K562 (cell line): ENCODE measurements at regions not wholly inside any gene's neighbourhood (a gene's known extent, or its start where the extent isn't known, plus 50 kb on each side); places are given as distances from the start of the nearest gene placed in this dataset.
A peak's percentile ranks its signal among the peaks of the same experiment; 100 is the strongest.

Experiments
- ATAC-seq: fragments of 200-7000 bp; cut with Tn5 transposase; 3 replicates; pipeline ENCODE4 v1.9.1; 2020; ENCODE audit warnings: moderate library complexity
- BruUV-seq: library from RNA; stranded (reverse); fragments of 400-500 nt; replicated peaks from 2 replicates; lab custom pipeline; 2021; lab: Mats Ljungman, UMichigan
- CTCF ChIA-PET: fragments of 300-600 bp; formaldehyde crosslinking; extraction: SDS; loops from one replicate; lab custom pipeline; 2021; ENCODE audit warnings: low intra/inter-chr PET ratio; lab: Yijun Ruan, JAX
- POLR2A ChIA-PET: fragments of 300-600, 350-650 bp; sonication (Branson Sonifier 250); formaldehyde crosslinking; extraction: SDS; loops from one replicate; lab custom pipeline; 2021; ENCODE audit warnings: antibody characterized with exemption, inconsistent platforms; lab: Yijun Ruan, JAX
- DNase-seq, 4 experiments: peaks; one replicate each; pipeline versions ENCODE4 v3.0.0 to v3.0.0-alpha.2; 2011 to 2018; ENCODE audit warnings: low spot score in 3 of 4, mixed read lengths in 3 of 4; ENCODE audit errors: extremely low read depth in 1 of 4
- FAIRE-seq: peaks from 2 replicates; lab custom pipeline; 2011; peaks lifted over from hg19 to GRCh38; lab: Jason Lieb, UNC
- H2AFZ ChIP-seq: 2 replicates; pipeline ENCODE4 v1.6.0; 2011; ENCODE audit warnings: low read depth, low read length, control low read depth, inconsistent platforms
- H3K27ac ChIP-seq: fragments of 200-600 bp; 3 replicates; pipeline ENCODE4 v1.8.0; 2011; ENCODE audit warnings: low read depth, mild to moderate bottlenecking, control low read depth, inconsistent platforms, low read length, moderate library complexity, mixed read lengths; ENCODE audit errors: extremely low read depth
- H3K27me3 ChIP-seq, 2 experiments: fragments of 300-600 bp in 1 of 2; 2 replicates in 1 of 2; 3 replicates in 1 of 2; pipeline versions ENCODE4 v1.6.0 to v1.8.0; 2011; ENCODE audit warnings: inconsistent platforms in 2 of 2, low read length in 2 of 2, mild to moderate bottlenecking in 1 of 2, mixed read lengths in 1 of 2, moderate library complexity in 1 of 2; ENCODE audit not compliant: control insufficient read depth in 2 of 2, insufficient read depth in 2 of 2
- H3K36me3 ChIP-seq: fragments of 300-600 bp; 3 replicates; pipeline ENCODE4 v1.8.0; 2011; ENCODE audit warnings: mild to moderate bottlenecking, low read length, inconsistent platforms; ENCODE audit not compliant: control insufficient read depth, insufficient read depth
- H3K4me1 ChIP-seq, 2 experiments: fragments of 200-600 bp in 1 of 2; replicated peaks in 1 of 2; 2 replicates in 1 of 2; 3 replicates in 1 of 2; pipeline versions ENCODE4 v1.5.1 to v1.8.0; 2011; ENCODE audit warnings: inconsistent platforms in 2 of 2, low read length in 2 of 2, mild to moderate bottlenecking in 1 of 2, mixed read lengths in 1 of 2, moderate library complexity in 1 of 2; ENCODE audit not compliant: control insufficient read depth in 2 of 2, insufficient read depth in 2 of 2
- H3K4me2 ChIP-seq: 2 replicates; pipeline ENCODE4 v1.6.1; 2011; ENCODE audit warnings: low read length, control low read depth, inconsistent platforms, mixed read lengths; ENCODE audit not compliant: insufficient read depth
- H3K4me3 ChIP-seq: fragments of 200-600 bp; sonication (generic), shearing (Covaris generic); 2 replicates; pipeline ENCODE4 v1.5.1; 2016; ENCODE audit warnings: control low read depth, inconsistent platforms
- H3K79me2 ChIP-seq: fragments of 200-600 bp; 3 replicates; pipeline ENCODE4 v1.8.0; 2011; ENCODE audit warnings: low read length, inconsistent platforms; ENCODE audit not compliant: control insufficient read depth, insufficient read depth
- H3K9ac ChIP-seq, 2 experiments: 2 replicates each; pipeline versions ENCODE4 v1.6.0 to v1.6.1; 2011; ENCODE audit warnings: low read depth in 2 of 2, low read length in 2 of 2, control low read depth in 1 of 2, inconsistent platforms in 1 of 2, mild to moderate bottlenecking in 1 of 2, mixed read lengths in 1 of 2; ENCODE audit not compliant: insufficient read depth in 1 of 2
- H3K9me1 ChIP-seq: one replicate; pipeline ENCODE4 v1.6.0; 2011; ENCODE audit warnings: inconsistent platforms, mild to moderate bottlenecking, low read length, moderate library complexity; ENCODE audit not compliant: control insufficient read depth, insufficient read depth
- H3K9me3 ChIP-seq: replicated peaks from 2 replicates; pipeline ENCODE4 v1.5.1; 2011; ENCODE audit warnings: low read depth, low read length, inconsistent platforms; ENCODE audit not compliant: control insufficient read depth, insufficient read depth
- H4K20me1 ChIP-seq: replicated peaks from 2 replicates; pipeline ENCODE4 v1.6.1; 2011; ENCODE audit warnings: low read length, inconsistent platforms, mixed read lengths; ENCODE audit not compliant: control insufficient read depth, insufficient read depth
- HNRNPK ChIP-seq: fragments of 200-400 bp; formaldehyde crosslinking; IDR thresholded peaks from one replicate; pipeline ENCODE4 v1.6.1; 2018; ENCODE audit warnings: mild to moderate bottlenecking, low read depth, low read length; ENCODE audit not compliant: poor library complexity, severe bottlenecking
- PHB ChIP-seq: fragments of 250-450 bp; sonication (Bioruptor Pico); IDR thresholded peaks from 2 replicates; pipeline ENCODE4 v1.5.0; 2021
- SAFB2 ChIP-seq: fragments of 200-400 bp; formaldehyde crosslinking; IDR thresholded peaks from 2 replicates; pipeline ENCODE4 v1.6.1; 2018; ENCODE audit warnings: borderline replicate concordance, low read length, low read depth, moderate library complexity; ENCODE audit not compliant: severe bottlenecking
- TCFL5 ChIP-seq: fragments of 250-450 bp; sonication (Bioruptor Pico); conservative IDR thresholded peaks from 2 replicates; pipeline ENCODE4 v1.6.1; 2021; ENCODE audit warnings: mild to moderate bottlenecking, moderate library complexity, matching md5 sums
- ZNF584 ChIP-seq: fragments of 200-800 bp; sonication (Bioruptor generic); IDR thresholded peaks from 2 replicates; pipeline ENCODE4 v1.6.1; 2016; ENCODE audit warnings: low read depth, mild to moderate bottlenecking, missing genetic modification characterization, missing compliant biosample characterization
- WGBS: fragments of 100-300 bp; shearing (Covaris generic); methylation state at CpG from one replicate; pipeline ENCODE4 v1.1.6; 2016; ENCODE audit warnings: low coverage, mixed read lengths; ENCODE audit not compliant: insufficient coverage; ENCODE audit errors: missing lambda C conversion rate; 5-methylcytosine and 5-hydroxymethylcytosine counted together
- in situ Hi-C: fragments of 300-500 bp; cut with MboI; formaldehyde crosslinking; loops from 4 replicates; pipeline ENCODE4 v1.15.0; 2018; ENCODE audit warnings: inconsistent platforms, mixed read lengths
- intact Hi-C: fragments of 100-400 bp; cut with micrococcal nuclease; formaldehyde crosslinking; loops from 2 replicates; pipeline ENCODE4 v1.14.2; 2022
- TF ChIP-seq, protein P1 (sequence below): sonication (generic); formaldehyde crosslinking; IDR thresholded peaks from 2 replicates; pipeline ENCODE4 v1.8.0; 2022; ENCODE audit warnings: mild to moderate bottlenecking, missing genetic modification reagents
- TF ChIP-seq, protein P2 (sequence below): fragments of 250-450 bp; sonication (Bioruptor Pico); IDR thresholded peaks from 2 replicates; pipeline ENCODE4 v1.5.0; 2021

DNA sequence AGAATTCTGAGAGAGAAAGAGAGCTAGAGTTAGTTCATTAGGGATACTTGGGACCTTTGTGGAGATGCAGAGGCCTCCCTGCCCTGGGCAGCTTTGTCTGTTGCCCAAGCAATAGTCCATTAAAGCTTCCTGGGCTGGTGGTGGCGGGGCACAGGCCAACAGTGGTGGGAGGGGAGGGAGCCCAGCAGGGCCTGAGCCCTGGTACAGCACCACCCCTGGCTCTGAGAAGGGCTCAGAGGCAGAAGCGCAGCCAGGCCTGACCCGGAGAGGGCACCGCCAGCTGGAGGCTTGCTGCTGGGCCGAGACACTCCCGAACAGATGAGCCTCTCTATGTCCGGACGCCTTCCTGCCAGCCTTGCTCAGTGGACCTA lies 65.3 kb downstream of the EFNB1 start:
- in situ Hi-C loops: no loop called here
- Histone ChIP-seq H3K9me1 (no peaks in the 10 kb centered on the region), H3K9ac (no peak overlapping the region), H3K27ac (no peak overlapping the region), H3K4me1 (peaks cover 4 to 30% of the 10 kb centered on the region in 2 experiments; a peak in 4 of 5 replicates), H2AFZ (0 out of 2 replicates have a peak overlapping the region, but pooled peaks have one; percentile 24)
- no TSS peak for BruUV-seq
- TF ChIP-seq, protein P1, sequence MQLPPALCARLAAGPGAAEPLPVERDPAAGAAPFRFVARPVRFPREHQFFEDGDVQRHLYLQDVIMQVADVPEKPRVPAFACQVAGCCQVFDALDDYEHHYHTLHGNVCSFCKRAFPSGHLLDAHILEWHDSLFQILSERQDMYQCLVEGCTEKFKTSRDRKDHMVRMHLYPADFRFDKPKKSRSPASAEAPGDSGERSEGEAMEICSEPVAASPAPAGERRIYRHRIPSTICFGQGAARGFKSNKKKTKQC (CRISPR knock-in tag): no peak
- TF ChIP-seq, all 486 proteins: peak for 0
- WGBS: 30% methylated on average over 5 of the region's 8 CpGs
- Histone ChIP-seq H3K9me3 (no peaks in the 10 kb centered on the region), H3K36me3 (no peaks in the 10 kb centered on the region), H3K4me2 (no peak overlapping the region), H4K20me1 (0 out of 2 replicates have a peak, but pooled peaks cover 4% of the 10 kb centered on the region), H3K27me3 (peaks cover 0 to 9% of the 10 kb centered on the region in 2 experiments; a peak in 1 of 5 replicates), H3K79me2 (no peaks in the 10 kb centered on the region), H3K4me3 (no peak overlapping the region)
- no peak for ATAC-seq
- DNase-seq: no peak
- POLR2A ChIA-PET: interaction anchor here (0.6 kb wide), 2 partner anchors 16 to 507 kb away, joined by 3 to 4 read pairs; no protein-coding TSS in a partner anchor
- intact Hi-C loops: no loop called here
- FAIRE-seq: no peak
- CTCF ChIA-PET: no interaction called here

DNA sequence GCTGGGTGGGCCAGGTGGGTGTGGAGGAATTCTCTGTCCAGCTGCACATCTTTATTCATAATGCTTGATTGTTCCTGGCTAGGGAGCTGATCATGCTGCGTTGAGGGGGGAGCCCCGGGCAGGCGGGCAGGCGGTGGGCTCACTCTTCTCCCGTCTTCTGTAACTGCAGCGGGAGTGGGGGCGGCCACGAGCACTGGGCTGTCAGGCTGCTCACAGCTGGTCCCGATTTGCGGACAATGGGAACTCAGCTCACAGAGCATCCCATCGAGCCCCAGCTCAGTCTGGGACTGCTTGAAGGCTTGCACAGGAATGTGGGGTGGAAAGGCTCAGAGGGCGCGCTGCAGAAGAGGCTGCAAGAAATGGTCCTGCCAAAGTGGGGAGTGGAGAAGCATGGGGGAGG lies 63.8 kb downstream of the EFNB1 start:
- Histone ChIP-seq H3K36me3 (no peaks in the 10 kb centered on the region), H3K9me1 (no peaks in the 10 kb centered on the region), H3K4me1 (peaks cover 4 to 21% of the 10 kb centered on the region in 2 experiments; a peak in 4 of 5 replicates), H3K9me3 (no peaks in the 10 kb centered on the region), H3K9ac (no peak overlapping the region)
- CTCF ChIA-PET: no interaction called here
- no TSS peak for BruUV-seq
- TF ChIP-seq TCFL5 (CRISPR knock-in tag) (no peak), PHB (no peak), HNRNPK (no peak), SAFB2 (no peak), ZNF584 (CRISPR knock-in tag) (no peak)
- TF ChIP-seq, protein P2, sequence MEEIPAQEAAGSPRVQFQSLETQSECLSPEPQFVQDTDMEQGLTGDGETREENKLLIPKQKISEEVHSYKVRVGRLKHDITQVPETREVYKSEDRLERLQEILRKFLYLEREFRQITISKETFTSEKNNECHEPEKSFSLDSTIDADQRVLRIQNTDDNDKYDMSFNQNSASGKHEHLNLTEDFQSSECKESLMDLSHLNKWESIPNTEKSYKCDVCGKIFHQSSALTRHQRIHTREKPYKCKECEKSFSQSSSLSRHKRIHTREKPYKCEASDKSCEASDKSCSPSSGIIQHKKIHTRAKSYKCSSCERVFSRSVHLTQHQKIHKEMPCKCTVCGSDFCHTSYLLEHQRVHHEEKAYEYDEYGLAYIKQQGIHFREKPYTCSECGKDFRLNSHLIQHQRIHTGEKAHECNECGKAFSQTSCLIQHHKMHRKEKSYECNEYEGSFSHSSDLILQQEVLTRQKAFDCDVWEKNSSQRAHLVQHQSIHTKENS (CRISPR knock-in tag): no peak
- TF ChIP-seq, all 486 proteins: peak for 0
- ATAC-seq (no peak), FAIRE-seq (no peak), DNase-seq (no peak)
- intact Hi-C loops (no loop called here), in situ Hi-C loops (no loop called here)
- H4K20me1 ChIP-seq: 0 out of 2 replicates have a peak, but pooled peaks cover 4% of the 10 kb centered on the region
- H3K79me2 ChIP-seq: no peaks in the 10 kb centered on the region
- H2AFZ ChIP-seq: no peak overlapping the region
- no peak overlapping the region for H3K4me3 ChIP-seq
- H3K27ac ChIP-seq: no peak overlapping the region
- no peak overlapping the region for H3K4me2 ChIP-seq
- H3K27me3 ChIP-seq: peaks cover 0 to 9% of the 10 kb centered on the region in 2 experiments; a peak in 1 of 5 replicates
- WGBS: 13% methylated on average over 1 of the region's 13 CpGs
- POLR2A ChIA-PET: no interaction called here
